ENCODE measurements at regions not wholly inside any gene's neighbourhood (a gene's known extent, or its start where the extent isn't known, plus 50 kb on each side); places are given as distances from the start of the nearest gene placed in this dataset.

GRCh38 chr11:112834277-112834755, 126.9 kb upstream of the NCAM1 start:
- DNase-seq (ENCODE audit: extremely low read depth in 1 of 11, low read depth in 9 of 11, low spot score in 4 of 11) = no peak

GRCh38 chr11:112835591-112836255, 125.5 kb upstream of the NCAM1 start:
- DNase-seq (ENCODE audit: extremely low read depth in 1 of 11, low read depth in 9 of 11, low spot score in 4 of 11) = no peak

GRCh38 chr11:112836256-112836602, 125.0 kb upstream of the NCAM1 start:
- no peak for DNase-seq (ENCODE audit: extremely low read depth in 1 of 11, low read depth in 9 of 11, low spot score in 4 of 11)

GRCh38 chr11:112837162-112837826, 123.9 kb upstream of the NCAM1 start:
- DNase-seq (ENCODE audit: extremely low read depth in 1 of 11, low read depth in 9 of 11, low spot score in 4 of 11) = no peak

- DNase-seq (ENCODE audit: extremely low read depth in 1 of 11, low read depth in 9 of 11, low spot score in 4 of 11) = no peak
Measured at GRCh38 chr11:112839051-112839450, 122.2 kb upstream of the NCAM1 start.

- DNase-seq (ENCODE audit: extremely low read depth in 1 of 11, low read depth in 9 of 11, low spot score in 4 of 11) = peak in 2 of 11 donors; percentile 13 to 55
Measured at GRCh38 chr11:112841729-112842128, 119.5 kb upstream of the NCAM1 start.

- peak in 1 of 11 donors; percentile 29 for DNase-seq (ENCODE audit: extremely low read depth in 1 of 11, low read depth in 9 of 11, low spot score in 4 of 11)
Measured at GRCh38 chr11:112842151-112842550, 119.1 kb upstream of the NCAM1 start.

GRCh38 chr11:112844517-112844916, 116.7 kb upstream of the NCAM1 start:
- no peak for DNase-seq (ENCODE audit: extremely low read depth in 1 of 11, low read depth in 9 of 11, low spot score in 4 of 11)

- no peak for DNase-seq (ENCODE audit: extremely low read depth in 1 of 11, low read depth in 9 of 11, low spot score in 4 of 11)
Measured at GRCh38 chr11:112847568-112847967, 113.7 kb upstream of the NCAM1 start.

- no peak for DNase-seq (ENCODE audit: extremely low read depth in 1 of 11, low read depth in 9 of 11, low spot score in 4 of 11)
Measured at GRCh38 chr11:112852143-112852866, 108.9 kb upstream of the NCAM1 start.

GRCh38 chr11:112856133-112856532, 105.1 kb upstream of the NCAM1 start:
- DNase-seq (ENCODE audit: extremely low read depth in 1 of 11, low read depth in 9 of 11, low spot score in 4 of 11) = no peak

GRCh38 chr11:112856591-112856990, 104.6 kb upstream of the NCAM1 start:
- DNase-seq (ENCODE audit: extremely low read depth in 1 of 11, low read depth in 9 of 11, low spot score in 4 of 11) = no peak

GRCh38 chr11:112858289-112859023, 102.8 kb upstream of the NCAM1 start:
- DNase-seq (ENCODE audit: extremely low read depth in 1 of 11, low read depth in 9 of 11, low spot score in 4 of 11) = no peak

- no peak for DNase-seq (ENCODE audit: extremely low read depth in 1 of 11, low read depth in 9 of 11, low spot score in 4 of 11)
Measured at GRCh38 chr11:112859787-112860186, 101.4 kb upstream of the NCAM1 start.

- DNase-seq (ENCODE audit: extremely low read depth in 1 of 11, low read depth in 9 of 11, low spot score in 4 of 11) = no peak
Measured at GRCh38 chr11:112861356-112861755, 99.9 kb upstream of the NCAM1 start.

GRCh38 chr11:112863305-112863704, 97.9 kb upstream of the NCAM1 start:
- no peak for DNase-seq (ENCODE audit: extremely low read depth in 1 of 11, low read depth in 9 of 11, low spot score in 4 of 11)

- DNase-seq (ENCODE audit: extremely low read depth in 1 of 11, low read depth in 9 of 11, low spot score in 4 of 11) = no peak
Measured at GRCh38 chr11:112864672-112865071, 96.5 kb upstream of the NCAM1 start.

GRCh38 chr11:112871909-112872500, 89.2 kb upstream of the NCAM1 start:
- DNase-seq (ENCODE audit: extremely low read depth in 1 of 11, low read depth in 9 of 11, low spot score in 4 of 11) = no peak

- no peak for DNase-seq (ENCODE audit: extremely low read depth in 1 of 11, low read depth in 9 of 11, low spot score in 4 of 11)
Measured at GRCh38 chr11:112874980-112875379, 86.2 kb upstream of the NCAM1 start.
